IPS-NIHi7 (cell line): ENCODE measurements at regions not wholly inside any gene's neighbourhood (a gene's known extent, or its start where the extent isn't known, plus 50 kb on each side); places are given as distances from the start of the nearest gene placed in this dataset.

Source experiments
- DNase-seq: peaks from one replicate; pipeline ENCODE4 v3.0.0; 2012; ENCODE audit warnings: mixed read lengths; ENCODE audit errors: extremely low spot score

- peak; percentile 45 for DNase-seq
These were observed 145.3 kb upstream of the VCX3B start for GRCh38 chrX:8319359-8319758.

- DNase-seq = no peak
These were observed 141.3 kb upstream of the VCX3B start for GRCh38 chrX:8323356-8323755.

- DNase-seq = no peak
These were observed 122.6 kb upstream of the VCX3B start for GRCh38 chrX:8341814-8342590.

- peak; percentile 16 for DNase-seq
These were observed 119.2 kb upstream of the VCX3B start for GRCh38 chrX:8345473-8345872.

- no peak for DNase-seq
These were observed 118.6 kb upstream of the VCX3B start for GRCh38 chrX:8346060-8346459.

GRCh38 chrX:8346892-8347291 lies 117.7 kb upstream of the VCX3B start:
- no peak for DNase-seq

GRCh38 chrX:8349816-8350544 lies 114.7 kb upstream of the VCX3B start:
- DNase-seq = no peak

- no peak for DNase-seq
These were observed 106.3 kb upstream of the VCX3B start for GRCh38 chrX:8358302-8358701.

GRCh38 chrX:8364369-8365141 lies 100.1 kb upstream of the VCX3B start:
- peak; percentile 71 for DNase-seq

- no peak for DNase-seq
These were observed 98.1 kb upstream of the VCX3B start for GRCh38 chrX:8366481-8366880.

- DNase-seq = no peak
These were observed 90.4 kb upstream of the VCX3B start for GRCh38 chrX:8374041-8374825.

- DNase-seq = no peak
These were observed 87.6 kb upstream of the VCX3B start for GRCh38 chrX:8377041-8377440.

- DNase-seq = no peak
These were observed 73.9 kb upstream of the VCX3B start for GRCh38 chrX:8390771-8391170.

GRCh38 chrX:8403988-8404387 lies 60.6 kb upstream of the VCX3B start:
- DNase-seq = no peak

GRCh38 chrX:8404471-8404870 lies 60.2 kb upstream of the VCX3B start:
- no peak for DNase-seq

- no peak for DNase-seq
These were observed 59.7 kb upstream of the VCX3B start for GRCh38 chrX:8404926-8405325.

GRCh38 chrX:8405631-8406030 lies 59.0 kb upstream of the VCX3B start:
- no peak for DNase-seq

GRCh38 chrX:8413279-8413678 lies 51.4 kb upstream of the VCX3B start:
- DNase-seq = no peak
